Loucy (cell line): ENCODE measurements at regions not wholly inside any gene's neighbourhood (a gene's known extent, or its start where the extent isn't known, plus 50 kb on each side); places are given as distances from the start of the nearest gene placed in this dataset.

Experiments
- CTCF ChIP-seq: fragments of 200-600 bp; sonication (generic); conservative IDR thresholded peaks from 2 replicates; pipeline ENCODE4 v1.5.1; 2014; ENCODE audit warnings: mild to moderate bottlenecking, antibody characterized with exemption, low read length
- EZH2phosphoT487 ChIP-seq: fragments of 200-600 bp; IDR thresholded peaks from 2 replicates; pipeline ENCODE4 v1.6.1; 2018; ENCODE audit warnings: antibody characterized with exemption, mild to moderate bottlenecking, moderate library complexity, borderline replicate concordance

GRCh38 chr18:39419315-39419714 is 1853.7 kb upstream of the CELF4 start:
- TF ChIP-seq CTCF (no peak), EZH2phosphoT487 (no peak)
